ENCODE measurements at regions not wholly inside any gene's neighbourhood (a gene's known extent, or its start where the extent isn't known, plus 50 kb on each side); places are given as distances from the start of the nearest gene placed in this dataset.
A peak's percentile ranks its signal among the peaks of the same experiment; 100 is the strongest.

DNA sequence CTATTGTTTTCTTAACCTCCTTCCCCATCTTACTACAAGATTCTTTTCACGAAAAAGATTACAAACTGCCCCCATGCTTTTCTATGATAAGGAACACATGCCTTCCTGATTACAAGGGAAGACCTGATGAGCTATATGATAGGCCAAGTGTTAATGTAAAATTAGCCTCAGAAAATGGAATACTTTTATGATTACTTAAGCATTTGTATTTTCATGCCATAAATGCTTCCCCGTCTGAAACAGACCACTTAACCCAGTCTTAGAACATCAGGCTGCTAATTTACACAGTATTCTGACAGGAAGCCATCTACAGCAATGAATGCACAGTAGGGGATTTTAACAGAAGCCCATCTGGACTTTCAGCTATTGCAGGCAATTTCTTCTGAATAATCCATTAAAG is 274.9 kb downstream of the HAO1 start:
- no peak for DNase-seq

DNA sequence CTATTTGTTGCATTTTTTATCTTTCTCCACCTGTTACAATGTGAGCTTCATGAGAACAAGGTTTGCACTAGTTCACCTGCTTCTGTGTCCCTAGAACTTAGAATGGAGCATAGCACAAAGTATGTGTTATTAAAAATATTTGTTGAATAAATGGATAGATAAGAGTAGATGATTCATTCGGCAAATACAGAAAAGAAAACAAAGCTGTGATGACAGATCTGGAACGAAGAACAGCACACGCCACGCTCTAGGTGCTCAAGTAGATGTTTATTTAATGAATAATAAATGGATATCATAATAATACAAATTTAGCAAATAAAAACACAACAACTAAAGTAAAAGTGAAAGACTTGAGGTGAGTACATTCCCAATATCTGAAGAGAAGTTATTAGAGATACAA is 273.1 kb downstream of the HAO1 start:
- DNase-seq: no peak

DNA sequence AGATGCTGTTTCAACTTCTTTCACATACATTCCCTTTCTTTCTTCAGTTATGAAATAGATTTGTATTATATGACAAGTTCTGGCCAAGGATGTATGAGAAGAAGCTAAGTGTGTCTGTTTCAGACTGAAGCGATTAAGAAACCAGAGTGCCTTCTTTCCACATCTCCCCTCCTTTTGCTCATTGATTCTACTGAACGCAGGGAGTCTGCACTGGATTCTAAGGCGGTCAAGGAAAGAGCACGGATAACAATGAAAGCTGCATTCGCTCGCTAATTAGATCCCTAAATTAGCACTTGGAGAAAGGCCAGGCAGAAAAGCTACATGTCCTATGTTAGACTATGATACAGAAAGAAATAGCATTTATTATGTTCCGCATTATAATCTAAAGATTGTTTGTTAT is 267.7 kb downstream of the HAO1 start:
- no peak for DNase-seq

DNA sequence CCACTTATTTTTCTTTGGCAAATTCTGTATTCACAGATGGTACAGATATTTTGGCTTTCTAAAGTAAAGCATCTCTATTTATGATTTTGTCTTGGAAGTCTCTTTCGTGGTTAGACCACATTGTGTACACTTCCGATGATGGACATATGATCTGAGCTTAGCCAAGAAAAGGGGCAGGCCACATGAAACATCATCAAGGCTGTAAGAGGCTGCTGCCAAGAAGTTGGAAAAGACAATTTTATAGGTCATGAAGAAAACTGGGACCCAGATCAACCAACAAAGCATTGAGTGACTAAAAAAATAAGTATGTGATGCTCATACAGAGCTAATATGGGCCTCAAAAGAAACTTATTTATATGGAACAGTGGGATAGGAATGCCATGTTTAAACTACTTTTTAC is 266.4 kb downstream of the HAO1 start:
- DNase-seq: no peak

DNA sequence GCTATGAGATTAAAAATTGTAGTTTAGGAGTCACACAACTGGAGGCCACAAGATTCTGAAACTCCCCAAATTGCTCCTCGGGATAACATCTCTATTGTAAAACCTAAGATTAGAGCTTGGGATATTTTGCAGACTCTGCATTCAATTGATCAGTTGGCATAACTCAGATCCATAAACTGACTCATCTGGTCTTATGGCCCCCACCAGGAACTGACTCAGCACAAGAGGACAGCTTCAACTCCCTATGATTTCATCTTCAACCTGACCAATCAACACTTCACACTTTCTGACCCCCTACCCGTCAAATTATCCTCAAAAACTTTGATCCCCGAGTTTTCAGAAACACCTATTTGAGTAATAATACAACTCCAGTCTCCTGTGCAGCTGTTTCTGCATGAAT is 257.3 kb downstream of the HAO1 start:
- DNase-seq: no peak

DNA sequence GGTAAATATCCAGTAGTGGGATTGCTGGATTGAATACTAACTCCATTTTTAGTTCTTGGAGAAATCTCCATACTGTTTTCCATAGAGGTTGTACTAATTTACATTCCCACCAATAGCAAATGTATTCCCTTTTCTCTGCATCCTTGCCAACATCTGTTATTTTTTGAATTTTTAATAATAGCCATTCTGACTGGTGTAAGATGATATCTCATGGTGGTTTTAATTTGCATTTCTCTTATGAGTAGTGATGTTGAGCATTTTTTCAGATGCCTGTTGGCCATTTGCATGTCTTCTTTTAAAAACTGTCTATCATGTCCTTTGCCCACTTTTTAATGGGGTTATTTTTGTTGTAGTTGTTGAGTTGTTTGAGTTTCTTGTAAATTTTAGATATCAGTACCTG is 253.2 kb downstream of the HAO1 start:
- DNase-seq: peak; percentile 82

DNA sequence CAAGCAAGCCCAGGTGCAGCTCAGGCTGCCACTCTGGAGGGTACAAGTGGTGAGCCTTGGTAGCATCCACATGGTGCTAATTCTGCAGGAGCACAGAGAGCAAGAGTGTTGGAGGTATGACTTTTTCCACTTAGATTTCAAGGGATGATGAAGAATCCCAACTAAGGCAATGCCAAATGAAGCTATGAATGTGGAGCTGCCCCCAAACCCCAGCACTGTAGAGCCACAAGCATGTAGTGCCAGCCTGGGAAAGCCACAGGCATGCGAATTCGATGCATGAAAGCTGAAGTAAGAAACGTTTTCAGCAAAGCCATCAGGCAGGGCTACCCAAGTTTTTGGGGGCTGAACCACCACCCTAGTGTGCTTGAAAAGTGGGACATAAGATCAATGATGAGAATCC is 251.1 kb downstream of the HAO1 start:
- DNase-seq: no peak

DNA sequence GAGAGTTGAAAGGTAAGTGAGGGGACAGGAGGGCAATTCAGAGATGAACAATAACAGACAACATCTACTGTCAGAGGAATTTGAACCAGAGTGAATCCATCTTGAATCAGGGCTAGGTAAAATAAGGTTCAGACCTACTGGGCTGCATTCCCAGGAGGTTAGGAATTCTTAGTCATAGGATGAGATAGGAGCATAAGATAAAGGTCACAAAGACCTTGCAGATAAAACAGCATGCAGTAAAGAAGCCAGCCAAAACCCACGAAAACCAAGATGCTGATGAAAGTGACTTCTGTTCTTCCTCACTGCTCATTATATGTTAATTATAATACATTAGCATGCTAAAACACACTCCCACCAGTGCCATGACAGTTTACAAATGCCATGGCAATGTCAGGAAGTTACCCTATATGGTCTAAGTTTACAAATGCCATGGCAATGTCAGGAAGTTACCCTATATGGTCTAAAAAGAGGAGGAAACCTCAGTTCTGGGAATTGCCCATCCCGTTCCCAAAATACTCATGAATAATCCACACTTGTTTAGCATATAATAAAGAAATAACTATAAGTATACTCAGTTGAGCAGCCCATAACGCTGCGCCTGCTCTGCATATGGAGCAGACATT is 248.5 kb downstream of the HAO1 start:
- no peak for DNase-seq

DNA sequence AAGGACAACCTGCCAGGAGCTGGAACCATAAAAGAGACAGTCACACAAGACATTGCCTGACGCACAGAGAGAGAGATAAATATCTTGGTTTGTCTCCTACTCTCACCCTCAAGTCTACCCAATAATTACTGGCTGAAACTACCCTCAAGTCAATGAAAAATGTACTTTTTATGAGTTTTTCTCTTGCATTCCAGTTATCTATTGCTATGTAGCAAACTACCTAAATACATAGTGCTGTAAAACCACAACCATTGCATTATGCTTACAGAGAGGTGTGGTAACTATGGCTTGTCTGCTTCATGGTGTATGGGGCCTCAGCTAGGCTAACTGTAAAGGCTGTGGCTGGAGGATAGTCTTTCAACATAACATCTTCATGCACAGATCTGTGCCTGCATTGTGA is 247.8 kb downstream of the HAO1 start:
- DNase-seq: no peak

DNA sequence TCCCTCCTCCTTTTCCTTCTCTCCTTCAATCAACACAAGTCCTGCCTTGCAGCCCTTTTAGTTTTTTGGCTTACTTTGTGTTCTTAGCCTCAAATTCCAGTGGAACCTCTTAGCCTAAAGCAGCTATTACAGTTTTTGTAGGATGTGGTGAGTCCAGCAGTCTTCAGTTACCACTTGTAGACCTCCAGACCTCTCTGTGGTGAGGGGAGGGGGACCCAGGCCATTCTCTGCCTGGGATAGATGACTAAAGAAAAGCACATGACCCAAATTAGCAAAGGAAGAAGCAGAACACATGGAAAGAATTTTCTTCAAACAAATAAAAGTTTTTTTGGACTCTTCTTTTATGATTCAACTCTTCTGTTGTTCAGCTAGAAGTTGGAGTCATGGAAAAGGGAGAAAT is 246.5 kb downstream of the HAO1 start:
- DNase-seq: no peak

DNA sequence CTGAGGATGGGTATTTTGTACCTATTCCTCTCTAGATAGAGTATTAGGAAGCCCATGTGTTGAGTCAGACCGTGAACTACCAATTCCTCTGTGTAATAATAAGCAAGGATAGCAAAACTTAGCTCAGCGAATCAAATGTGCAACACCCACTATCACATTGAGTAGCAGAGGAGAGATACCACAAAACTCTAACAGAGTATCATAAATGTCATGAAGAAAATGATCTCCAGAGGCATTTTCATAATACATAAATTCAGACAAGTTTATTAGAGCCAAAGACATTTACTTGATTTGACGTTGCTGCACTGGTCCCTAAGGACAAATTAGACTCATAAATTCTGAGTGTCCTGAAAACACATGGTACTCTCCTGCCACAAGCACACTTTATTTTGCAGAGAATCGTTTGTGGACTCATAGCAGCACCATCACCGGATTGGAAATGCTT is 245.2 kb downstream of the HAO1 start:
- no peak for DNase-seq

DNA sequence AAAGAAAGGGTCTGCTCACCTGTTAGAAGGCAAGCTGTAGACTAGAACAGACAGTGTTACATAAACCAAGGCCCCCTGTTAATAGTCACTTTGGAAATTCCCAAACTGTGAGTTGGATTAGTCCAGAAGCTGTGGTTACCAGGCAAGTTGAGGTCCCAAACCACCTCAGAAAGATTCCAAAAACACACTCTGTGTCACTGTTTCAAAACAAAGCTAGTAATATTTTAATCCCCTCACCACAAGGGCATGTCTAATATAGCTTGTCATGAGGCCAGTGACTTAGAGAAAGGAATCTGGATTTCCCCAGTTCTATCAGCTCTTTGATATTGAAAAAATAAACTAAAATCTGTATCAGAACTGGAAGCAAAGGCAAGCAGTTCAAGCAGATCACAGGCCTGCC is 244.6 kb downstream of the HAO1 start:
- DNase-seq: no peak

DNA sequence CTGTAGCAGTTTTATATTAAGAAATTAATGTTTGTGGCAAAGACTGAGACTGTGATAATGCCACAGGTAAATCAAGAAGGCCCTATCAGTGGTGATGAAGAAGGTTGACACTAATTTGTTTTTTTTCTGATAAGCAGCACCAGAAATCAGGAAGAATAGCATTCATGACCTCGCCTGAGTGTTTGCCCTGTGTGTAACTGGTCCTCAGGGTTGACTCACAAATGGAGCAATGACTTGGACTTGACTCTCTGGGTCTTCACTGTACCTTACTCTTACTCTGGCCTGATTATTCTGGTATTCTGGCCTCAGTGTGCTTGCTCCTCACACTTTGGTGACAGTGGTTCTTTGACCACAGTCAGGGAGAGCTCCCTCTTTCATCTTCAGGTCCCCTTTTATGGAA is 243.9 kb downstream of the HAO1 start:
- no peak for DNase-seq

DNA sequence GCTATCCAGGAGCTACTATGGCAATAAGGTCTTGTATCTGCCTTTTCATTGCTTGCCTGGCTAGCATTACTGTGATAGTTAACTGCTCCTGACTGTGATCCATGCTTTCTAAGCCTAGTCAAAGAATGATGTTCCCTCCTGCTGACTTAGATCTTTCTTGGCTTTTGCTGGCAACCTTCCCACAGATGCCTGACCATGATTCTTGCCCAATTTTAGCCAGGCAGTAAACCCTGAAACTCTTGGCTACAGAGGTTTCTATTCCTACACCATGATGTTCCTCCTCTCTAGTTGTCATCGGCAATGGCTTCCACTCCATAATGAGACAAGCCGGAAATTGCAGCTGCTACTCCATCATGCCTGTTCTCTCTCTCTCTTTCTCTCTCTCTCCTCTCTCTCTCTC is 238.1 kb downstream of the HAO1 start:
- DNase-seq: no peak

DNA sequence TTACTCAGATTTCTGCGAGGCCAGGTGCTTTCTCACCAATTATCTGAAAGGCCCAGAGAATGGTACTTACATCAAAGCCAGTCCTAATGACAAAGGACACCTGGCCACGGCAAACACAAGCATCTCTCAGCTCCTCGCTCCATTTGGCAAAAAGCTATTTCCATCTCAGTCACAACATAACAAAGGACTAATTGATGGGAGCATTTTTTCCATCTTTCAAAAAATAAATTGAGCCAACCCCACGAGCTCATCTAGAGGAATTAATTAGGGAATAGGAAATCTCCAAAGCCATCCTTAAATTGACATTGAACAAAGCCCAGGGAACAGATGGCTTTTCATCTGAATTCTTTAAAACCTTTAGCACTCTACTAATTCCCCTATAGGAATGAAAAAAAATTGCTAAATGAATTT is 236.7 kb downstream of the HAO1 start:
- peak; percentile 36 for DNase-seq

DNA sequence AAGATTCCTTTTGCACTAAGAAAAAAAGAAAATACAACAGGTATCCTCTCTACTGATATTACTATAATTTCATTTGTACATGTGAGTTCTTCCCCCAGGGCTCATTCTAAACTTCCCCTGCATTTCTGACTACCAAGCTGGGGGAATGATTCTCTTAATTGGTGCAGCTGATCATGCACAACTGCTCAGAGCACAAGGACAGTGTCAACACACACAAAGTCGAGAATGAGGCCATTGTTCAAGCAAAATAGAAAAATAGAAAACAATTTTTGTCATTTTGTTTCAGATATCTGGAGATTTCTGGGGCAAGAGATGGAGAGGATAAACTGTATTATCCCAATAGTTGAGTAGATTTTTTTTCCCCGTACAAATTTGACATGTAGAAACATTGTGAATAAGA is 236.3 kb downstream of the HAO1 start:
- DNase-seq: peak; percentile 63

DNA sequence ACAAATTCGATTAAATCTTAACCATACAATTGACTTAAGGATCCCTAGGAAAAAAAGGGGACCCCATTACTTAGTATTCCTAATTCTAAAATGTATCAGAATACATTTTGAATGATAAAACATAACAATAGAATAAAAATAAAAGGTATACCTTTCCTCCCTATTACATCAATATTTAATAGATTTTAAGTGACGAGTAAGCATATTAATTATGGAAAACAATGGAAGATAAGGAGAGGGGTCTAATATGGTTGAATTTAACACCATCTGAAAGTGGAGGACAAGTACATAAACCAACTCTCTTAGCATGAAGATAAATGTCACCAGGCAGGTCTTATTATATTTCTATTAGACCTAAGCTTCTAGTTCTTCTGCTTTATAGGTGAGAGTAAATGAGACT is 232.1 kb downstream of the HAO1 start:
- DNase-seq: no peak

DNA sequence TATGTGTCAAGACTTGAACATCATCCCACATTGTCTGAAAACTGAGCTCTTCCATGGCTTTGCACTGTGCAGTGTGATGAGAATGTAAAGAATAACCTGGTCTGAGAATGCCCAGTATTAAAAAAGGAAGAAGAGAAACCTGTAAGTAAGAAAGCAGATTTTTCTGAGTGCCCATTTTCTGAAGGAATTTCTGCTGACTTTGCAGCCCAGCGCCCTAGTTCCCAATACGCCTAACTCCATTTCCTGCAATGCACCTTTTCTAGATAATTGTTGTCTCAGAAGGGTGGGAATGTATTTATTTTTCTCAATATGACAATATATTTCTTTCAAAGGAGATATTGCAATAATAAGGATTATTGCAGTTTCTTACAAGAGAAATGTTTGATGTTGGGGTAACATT is 231.5 kb downstream of the HAO1 start:
- no peak for DNase-seq

DNA sequence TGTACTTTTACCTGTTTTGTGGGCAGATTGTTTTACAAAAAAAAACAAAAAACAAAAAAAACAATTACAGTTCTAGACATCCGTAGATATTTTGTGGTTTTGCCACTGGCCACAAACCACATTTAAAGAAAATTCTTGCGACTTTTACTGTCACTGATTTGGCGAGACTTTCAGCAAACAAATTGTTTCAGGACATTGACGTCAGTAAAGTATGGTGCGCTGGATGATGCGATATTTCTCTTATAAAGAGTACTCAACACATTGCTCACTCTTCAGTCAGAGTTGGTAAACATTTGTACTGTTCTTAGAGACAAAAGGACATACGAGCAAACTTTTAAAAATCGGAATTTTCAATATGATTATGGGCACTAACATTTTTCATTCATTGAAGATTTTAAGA is 229.8 kb downstream of the HAO1 start:
- DNase-seq: no peak

DNA sequence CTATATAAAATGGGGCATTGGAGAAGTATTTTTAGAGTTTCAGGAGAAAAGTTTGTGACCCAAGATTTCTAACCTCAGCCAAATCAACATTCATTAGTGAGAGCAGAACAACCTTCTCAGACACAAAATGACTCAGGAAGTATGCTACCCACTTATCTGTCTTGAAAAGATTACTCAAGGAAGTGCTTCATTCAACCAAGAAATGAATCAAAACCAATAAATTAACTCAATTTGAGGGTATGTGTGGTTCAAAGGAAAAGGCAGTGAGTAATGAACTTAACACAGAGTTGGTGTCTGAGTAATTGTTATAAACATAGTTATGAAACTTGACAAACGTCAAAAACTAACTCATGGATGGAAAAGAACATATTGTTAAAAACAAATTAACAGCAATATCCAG is 227.6 kb downstream of the HAO1 start:
- DNase-seq: no peak

DNA sequence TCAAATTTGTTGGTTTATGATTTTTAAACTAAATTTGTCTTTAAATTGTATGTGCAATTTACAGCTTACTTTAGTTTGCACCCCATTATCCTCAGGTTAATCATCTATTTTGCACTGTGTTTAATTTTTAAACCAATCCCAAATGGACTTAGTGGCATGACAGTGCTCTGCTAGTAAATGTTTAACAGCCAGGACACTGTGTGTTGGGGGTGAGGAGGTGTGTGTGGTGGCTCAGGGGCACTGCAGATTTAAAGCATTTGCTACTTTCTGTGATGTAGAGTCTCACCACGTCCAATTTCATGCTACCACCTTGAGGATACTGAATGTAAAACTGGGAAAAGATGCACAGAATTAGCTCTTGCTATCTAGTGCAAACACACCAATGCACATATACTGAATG is 225.7 kb downstream of the HAO1 start:
- no peak for DNase-seq

DNA sequence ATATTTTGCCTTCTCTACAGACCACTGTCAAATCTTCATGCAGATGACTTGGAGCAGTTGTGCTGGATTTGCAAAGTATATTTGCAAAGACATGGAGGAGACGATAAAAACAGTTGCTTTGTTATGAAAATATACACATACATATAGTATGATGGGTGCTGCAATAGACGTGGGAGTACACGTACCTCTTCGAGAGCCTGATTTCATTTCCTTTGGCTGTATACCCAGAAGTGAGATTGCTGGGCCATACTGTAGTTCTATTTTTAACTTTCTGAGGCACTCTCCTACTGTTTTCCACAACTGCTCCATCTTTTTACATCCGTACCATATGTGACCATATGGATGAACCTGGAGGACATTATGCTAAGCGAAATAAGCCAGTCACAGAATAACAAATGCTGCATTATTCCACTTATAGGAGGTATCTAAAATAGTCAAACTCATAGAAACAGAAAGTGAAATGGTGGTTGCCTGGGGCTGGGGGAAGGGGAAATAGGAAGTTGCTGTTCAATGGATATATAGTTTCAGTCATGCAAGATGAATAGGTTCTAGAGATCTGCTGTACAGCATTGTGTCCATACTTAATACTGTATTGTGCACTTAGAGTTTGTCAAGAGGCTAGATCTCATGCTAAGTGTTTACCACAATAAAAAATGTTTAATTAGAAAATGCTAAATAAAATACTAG is 223.8 kb downstream of the HAO1 start:
- peak; percentile 77 for DNase-seq

DNA sequence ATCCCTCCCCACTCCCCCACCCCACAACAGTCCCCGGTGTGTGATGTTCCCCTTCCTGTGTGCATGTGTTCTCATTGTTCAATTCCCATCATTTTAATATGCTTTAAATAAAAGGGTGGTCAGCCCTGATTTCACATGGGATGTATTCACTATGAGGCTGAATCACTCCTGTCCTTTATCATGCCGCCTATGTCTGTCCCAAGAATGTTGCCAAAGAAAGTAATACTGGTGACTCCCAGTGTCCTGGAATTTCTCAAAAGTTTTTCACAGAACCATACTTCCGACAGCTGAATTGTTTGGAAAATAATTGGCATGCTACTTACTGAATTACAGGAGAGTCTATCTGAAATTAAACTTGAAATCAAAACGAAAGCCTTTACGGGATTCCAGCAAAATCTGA is 217.7 kb downstream of the HAO1 start:
- no peak for DNase-seq

DNA sequence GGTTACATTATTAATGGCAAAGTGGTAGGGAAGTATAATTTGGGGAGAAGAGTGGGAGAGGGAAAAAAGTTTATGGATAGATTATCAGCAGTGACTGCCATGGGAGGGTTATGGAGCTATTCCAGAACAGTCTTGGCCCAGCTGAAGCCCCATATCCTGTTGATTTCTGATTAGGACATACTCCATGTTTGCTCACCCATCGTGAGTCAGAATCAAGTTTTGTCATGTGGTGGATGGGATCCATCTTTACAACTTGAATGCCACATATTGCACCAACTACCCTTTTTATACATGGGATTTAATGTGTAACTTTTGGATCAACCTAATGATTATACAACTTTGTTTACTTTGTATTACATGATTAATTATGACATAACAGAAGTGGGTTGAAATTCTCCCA is 217.0 kb downstream of the HAO1 start:
- no peak for DNase-seq

DNA sequence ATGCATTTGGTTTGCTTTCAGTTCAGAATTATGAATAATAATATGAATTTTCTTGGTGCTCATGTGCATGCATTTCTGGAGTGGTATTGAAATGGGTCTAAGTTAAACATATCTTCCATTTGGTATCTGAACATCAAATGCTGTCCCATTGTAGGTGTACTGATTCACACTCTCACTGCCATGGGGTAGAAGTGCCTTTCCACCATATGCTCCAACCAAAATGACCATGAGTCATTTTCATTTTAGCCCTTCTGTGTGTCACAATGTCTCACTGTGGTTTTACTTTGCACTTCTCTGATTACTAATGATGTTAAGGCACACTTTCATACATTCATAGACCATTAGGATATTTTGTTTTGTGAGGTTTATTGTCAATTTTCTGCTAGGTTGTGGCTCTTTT is 211.9 kb downstream of the HAO1 start:
- DNase-seq: no peak
